Hepatocyte (in vitro differentiated cells): ENCODE measurements at regions not wholly inside any gene's neighbourhood (a gene's known extent, or its start where the extent isn't known, plus 50 kb on each side); places are given as distances from the start of the nearest gene placed in this dataset.

Experiments
- DNase-seq: peaks from one replicate; pipeline ENCODE4 v3.0.0-alpha.2; 2016; ENCODE audit warnings: low spot score
- H2AFZ ChIP-seq: fragments of 200-600 bp; sonication (generic); 2 replicates; pipeline ENCODE4 v1.6.0; 2016; ENCODE audit warnings: antibody characterized with exemption, mild to moderate bottlenecking
- H3K27ac ChIP-seq: fragments of 200-600 bp; sonication (generic); 2 replicates; pipeline ENCODE4 v1.5.1; 2016; ENCODE audit warnings: mild to moderate bottlenecking
- H3K27me3 ChIP-seq: fragments of 200-600 bp; sonication (generic); 2 replicates; pipeline ENCODE4 v1.6.1; 2016
- H3K36me3 ChIP-seq: fragments of 200-600 bp; sonication (generic); replicated peaks from 2 replicates; pipeline ENCODE4 v1.5.1; 2016; ENCODE audit warnings: low read depth; ENCODE audit not compliant: insufficient read depth
- H3K4me1 ChIP-seq: fragments of 200-600 bp; sonication (generic); 2 replicates; pipeline ENCODE4 v1.5.1; 2016; ENCODE audit warnings: mild to moderate bottlenecking, moderate library complexity; ENCODE audit not compliant: insufficient read depth
- H3K4me2 ChIP-seq: fragments of 200-600 bp; sonication (generic); 2 replicates; pipeline ENCODE4 v1.6.0; 2016
- H3K4me3 ChIP-seq: fragments of 200-600 bp; sonication (generic); 2 replicates; pipeline ENCODE4 v1.5.1; 2016; ENCODE audit warnings: mild to moderate bottlenecking
- H3K79me2 ChIP-seq: fragments of 200-600 bp; sonication (generic); 2 replicates; pipeline ENCODE4 v1.6.0; 2017; ENCODE audit warnings: mild to moderate bottlenecking
- H3K9me2 ChIP-seq: fragments of 200-600 bp; sonication (generic); replicated peaks from 2 replicates; pipeline ENCODE4 v1.6.0; 2017; ENCODE audit warnings: mild to moderate bottlenecking; ENCODE audit not compliant: insufficient read depth
- H3K9me3 ChIP-seq: fragments of 200-600 bp; sonication (generic); 2 replicates; pipeline ENCODE4 v1.5.1; 2016; ENCODE audit warnings: low read depth, mild to moderate bottlenecking
- H4K20me1 ChIP-seq: fragments of 200-600 bp; sonication (generic); 2 replicates; pipeline ENCODE4 v1.6.0; 2016; ENCODE audit warnings: mild to moderate bottlenecking; ENCODE audit not compliant: insufficient read depth, poor library complexity, severe bottlenecking
- CTCF ChIP-seq: fragments of 200-600 bp; sonication (generic); IDR thresholded peaks from 2 replicates; pipeline ENCODE4 v1.5.1; 2016; ENCODE audit warnings: antibody characterized with exemption, mild to moderate bottlenecking; ENCODE audit not compliant: poor library complexity
- EZH2 ChIP-seq: fragments of 200-600 bp; sonication (generic); IDR thresholded peaks from 2 replicates; pipeline ENCODE4 v1.6.1; 2016; ENCODE audit warnings: antibody characterized with exemption, mild to moderate bottlenecking, borderline replicate concordance
- EZH2phosphoT487 ChIP-seq: fragments of 200-600 bp; sonication (generic); IDR thresholded peaks from one replicate; pipeline ENCODE4 v1.6.1; 2018; ENCODE audit warnings: antibody characterized with exemption, mild to moderate bottlenecking, low read depth, moderate library complexity; ENCODE audit not compliant: unreplicated experiment, severe bottlenecking
- WGBS: methylation state at CpG from one replicate; pipeline ENCODE4 v1.1.6; 2016; ENCODE audit warnings: low lambda C conversion rate; ENCODE audit errors: missing lambda C conversion rate; 5-methylcytosine and 5-hydroxymethylcytosine counted together

- Histone ChIP-seq H3K79me2 (no peaks in the 10 kb centered on the region), H3K4me1 (peaks cover 57% of the 10 kb centered on the region), H3K4me2 (no peak overlapping the region), H3K9me3 (no peaks in the 10 kb centered on the region), H3K36me3 (no peaks in the 10 kb centered on the region), H3K27ac (peak overlapping the region; percentile 43), H3K4me3 (no peak overlapping the region), H2AFZ (no peak overlapping the region), H3K27me3 (no peaks in the 10 kb centered on the region), H3K9me2 (no peaks in the 10 kb centered on the region), H4K20me1 (no peaks in the 10 kb centered on the region)
- no peak for DNase-seq
- no peak for TF ChIP-seq CTCF
- TF ChIP-seq EZH2, result no peak
- no peak for TF ChIP-seq EZH2phosphoT487
- WGBS, result 81% methylated on average over 10 of the region's 10 CpGs
Observed at GRCh38 chr14:101223561-101224162, 320.1 kb upstream of the RTL1 start.

DNA sequence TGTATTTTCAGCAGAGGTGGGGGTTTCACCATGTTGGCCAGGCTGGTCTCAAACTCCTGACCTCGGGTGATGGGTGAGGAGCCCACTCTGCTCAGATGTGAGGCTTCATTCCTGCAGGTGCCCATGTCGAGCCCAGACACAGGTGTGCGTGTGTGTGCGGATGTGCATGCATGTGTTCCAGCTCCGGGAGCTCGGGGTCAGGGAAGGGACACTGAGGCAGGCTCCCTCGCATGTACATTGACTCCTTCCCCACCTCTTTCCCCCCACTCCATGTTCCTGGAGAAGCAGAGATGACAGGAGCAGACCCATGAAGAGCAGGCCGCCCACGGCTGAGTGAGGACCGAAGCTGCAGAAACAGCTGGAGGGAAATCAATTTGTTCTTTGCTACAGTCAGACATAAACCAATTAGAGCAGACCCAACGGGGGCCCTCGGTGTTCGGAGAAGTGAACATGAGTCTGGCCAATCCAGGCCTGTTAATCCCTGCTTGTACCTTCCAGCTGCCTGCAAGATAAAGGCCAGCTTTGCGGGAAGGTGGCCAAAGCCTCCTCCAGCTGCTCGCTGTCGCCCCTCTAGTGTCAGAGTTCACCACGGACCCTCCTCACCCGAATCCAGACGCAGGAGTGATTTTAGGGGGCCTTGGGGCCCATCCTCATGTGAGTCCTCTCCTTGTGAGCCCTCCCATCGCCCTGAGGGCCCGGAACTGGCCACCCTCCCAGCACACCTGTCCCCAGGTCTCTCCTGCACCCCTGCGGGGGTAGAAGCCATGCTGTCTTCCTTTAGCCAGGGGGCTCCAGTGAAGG, 321.0 kb upstream of the RTL1 start:
- peak overlapping the region; percentile 38 for H3K4me2 ChIP-seq
- H3K36me3 ChIP-seq, result no peaks in the 10 kb centered on the region
- H3K9me2 ChIP-seq, result no peaks in the 10 kb centered on the region
- peaks cover 54% of the 10 kb centered on the region for H3K4me1 ChIP-seq
- no peaks in the 10 kb centered on the region for H3K9me3 ChIP-seq
- no peaks in the 10 kb centered on the region for H3K27me3 ChIP-seq
- TF ChIP-seq EZH2phosphoT487 (no peak), CTCF (no peak), EZH2 (no peak)
- DNase-seq, result peak; percentile 51
- H3K27ac ChIP-seq, result peak overlapping the region; percentile 85
- 75% methylated on average over 22 of the region's 22 CpGs for WGBS
- H3K79me2 ChIP-seq, result no peaks in the 10 kb centered on the region
- H4K20me1 ChIP-seq, result no peaks in the 10 kb centered on the region
- no peak overlapping the region for H3K4me3 ChIP-seq
- H2AFZ ChIP-seq, result no peak overlapping the region

DNA sequence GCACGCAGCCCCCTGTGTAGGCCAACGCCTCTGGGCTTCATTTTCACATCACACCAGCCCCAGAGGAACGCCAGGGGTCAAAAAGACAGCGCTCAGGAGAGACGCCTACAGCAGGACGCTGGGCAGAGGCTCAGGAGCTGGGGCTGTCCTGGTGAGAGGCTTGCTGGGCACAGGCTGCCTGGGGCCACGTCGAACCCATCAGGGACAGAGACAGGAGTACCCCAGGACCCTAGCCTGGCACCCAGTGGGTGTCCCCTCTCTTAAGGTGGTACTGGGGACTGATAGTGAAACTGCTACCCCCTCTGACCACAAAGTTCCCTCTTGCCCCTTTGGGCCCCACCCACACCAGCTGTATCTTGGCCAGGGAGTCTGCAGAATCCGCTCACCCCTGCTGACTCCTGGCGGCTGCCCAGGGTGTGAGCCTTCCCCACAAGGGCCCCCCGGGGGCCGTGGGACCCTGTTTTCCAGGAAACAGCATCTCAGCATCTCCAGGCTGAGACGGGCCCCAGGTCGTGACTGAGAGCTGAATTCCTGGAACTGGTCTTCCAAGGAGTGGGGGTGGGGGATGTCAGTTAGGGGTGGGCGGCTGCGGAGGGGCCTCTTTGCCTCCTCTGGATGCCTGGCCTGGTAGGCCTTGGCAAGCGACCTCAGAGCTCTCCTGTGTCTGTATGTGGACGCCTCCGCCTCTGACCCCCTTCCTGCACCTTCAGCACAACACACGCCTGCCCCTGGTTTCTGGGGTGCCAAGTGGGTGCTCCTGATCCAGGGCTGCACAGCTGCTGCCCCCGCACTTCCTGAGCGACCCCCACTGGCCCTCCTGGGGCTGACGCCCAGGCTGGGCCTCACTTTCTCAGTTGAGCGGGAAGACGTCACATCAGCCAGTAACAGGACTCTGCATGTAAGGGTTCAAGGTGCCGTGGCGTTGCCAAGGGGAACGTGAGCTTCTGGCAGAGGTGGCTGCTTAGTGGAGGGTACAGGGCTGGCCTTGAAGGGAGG, 321.9 kb upstream of the RTL1 start:
- Histone ChIP-seq H3K79me2 (no peaks in the 10 kb centered on the region), H3K4me3 (no peak overlapping the region), H2AFZ (no peak overlapping the region), H3K4me1 (peaks cover 45% of the 10 kb centered on the region), H3K9me3 (no peaks in the 10 kb centered on the region), H3K9me2 (no peaks in the 10 kb centered on the region), H4K20me1 (no peaks in the 10 kb centered on the region), H3K4me2 (peak overlapping the region; percentile 38), H3K27me3 (no peaks in the 10 kb centered on the region), H3K27ac (peak overlapping the region; percentile 85), H3K36me3 (no peaks in the 10 kb centered on the region)
- no peak for TF ChIP-seq EZH2phosphoT487
- TF ChIP-seq CTCF, result no peak
- no peak for TF ChIP-seq EZH2
- peak; percentile 74 for DNase-seq
- 70% methylated on average over 23 of the region's 28 CpGs for WGBS
